Mammary epithelial cell (primary cell): ENCODE measurements at regions not wholly inside any gene's neighbourhood (a gene's known extent, or its start where the extent isn't known, plus 50 kb on each side); places are given as distances from the start of the nearest gene placed in this dataset.

Source experiments
- CTCF ChIP-seq, 2 donors: IDR thresholded peaks in 1 of 2; conservative IDR thresholded peaks in 1 of 2; 2 replicates each; pipeline ENCODE4 v1.5.1; 2011 to 2012; ENCODE audit warnings: inconsistent platforms in 2 of 2, low read length in 2 of 2, mild to moderate bottlenecking in 2 of 2, control low read depth in 1 of 2, low read depth in 1 of 2; ENCODE audit not compliant: insufficient read depth in 1 of 2; ENCODE audit errors: extremely low read depth in 1 of 2
- EZH2 ChIP-seq: IDR thresholded peaks from 2 replicates; pipeline ENCODE4 v1.6.1; 2012; ENCODE audit warnings: low read length, inconsistent platforms, borderline replicate concordance

- TF ChIP-seq CTCF (conservative IDR thresholded peaks at IDR 0.05 in 1 of 2, IDR thresholded peaks at IDR 0.05 in 1 of 2; ENCODE audit: extremely low read depth in 1 of 2, insufficient read depth in 1 of 2, low read depth in 1 of 2, low read length in 2 of 2) = no peak
- no peak for TF ChIP-seq EZH2
These were observed 379.6 kb upstream of the TSHZ2 start for GRCh38 chr20:52592567-52592966.
